Tibial artery (tissue), 4 donors: ENCODE measurements at regions not wholly inside any gene's neighbourhood (a gene's known extent, or its start where the extent isn't known, plus 50 kb on each side); places are given as distances from the start of the nearest gene placed in this dataset.
A peak's percentile ranks its signal among the peaks of the same experiment; 100 is the strongest.
"Not testable (repeated sequence)": the region's sequence is repeated elsewhere in the genome, so short reads cannot be mapped to it uniquely, and the experiment has no call there.

Experiments
- DNase-seq, 2 donors: peaks; one replicate each; pipeline ENCODE4 v3.0.0-alpha.2; 2019
- H3K27ac ChIP-seq, 2 donors: fragments of 200-600 bp; sonication (generic) in 1 of 2; 1 replicate in 1 of 2; 2 replicates in 1 of 2; pipeline ENCODE4 v1.5.1; 2018 to 2019; ENCODE audit warnings: mild to moderate bottlenecking in 1 of 2
- H3K27me3 ChIP-seq, 2 donors: fragments of 200-600 bp; sonication (generic) in 1 of 2; one replicate each; pipeline versions ENCODE4 v1.5.1 to v1.6.0; 2016 to 2019
- H3K36me3 ChIP-seq, 3 donors: fragments of 200-600 bp; sonication (generic) in 2 of 3; one replicate each; pipeline ENCODE4 v1.5.1; 2016 to 2019; ENCODE audit warnings: mild to moderate bottlenecking in 2 of 3
- H3K4me1 ChIP-seq, 4 donors: fragments of 200-600 bp; sonication (generic) in 2 of 4; 1 replicate in 3 of 4; 2 replicates in 1 of 4; pipeline ENCODE4 v1.5.1; 2016 to 2019
- H3K4me3 ChIP-seq, 2 donors: fragments of 200-600 bp; sonication (generic) in 1 of 2; 1 replicate in 1 of 2; 2 replicates in 1 of 2; pipeline ENCODE4 v1.5.1; 2018 to 2019; ENCODE audit warnings: mild to moderate bottlenecking in 2 of 2
- H3K9me3 ChIP-seq, 3 donors: fragments of 200-600 bp; sonication (generic) in 1 of 3; one replicate each; pipeline ENCODE4 v1.5.1; 2016 to 2019
- intact Hi-C: fragments of 100-400 bp; cut with DNase I; formaldehyde crosslinking; loops from one replicate; pipeline ENCODE4 v1.15.0; 2023; ENCODE audit warnings: low total_unique reads
- TF ChIP-seq, protein P1 (sequence below), 2 experiments: fragments of 200-600 bp in 1 of 2; fragments of 450-650 bp in 1 of 2; IDR thresholded peaks; one replicate each; pipeline ENCODE4 v1.5.1; 2017 to 2019; ENCODE audit warnings: antibody characterized with exemption in 2 of 2, mild to moderate bottlenecking in 1 of 2, moderate library complexity in 1 of 2

DNA sequence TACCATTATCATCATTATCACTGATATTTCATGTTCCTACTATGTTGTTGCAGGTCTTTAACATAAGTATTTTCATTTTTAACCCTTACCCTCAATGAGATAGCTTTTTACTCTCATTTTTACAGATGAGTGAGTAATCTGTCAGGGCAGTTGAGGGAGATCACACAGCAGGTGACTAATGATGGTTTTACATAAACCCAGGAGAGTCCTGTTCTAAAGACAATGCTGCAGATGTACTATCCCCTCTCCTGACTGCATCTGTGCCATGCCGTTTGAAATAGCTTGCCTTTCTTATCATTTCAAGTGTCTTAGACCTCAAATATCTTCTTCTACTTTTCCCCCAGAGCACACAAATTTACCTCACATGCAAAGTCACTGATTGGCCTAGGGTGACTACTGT, 1552.1 kb upstream of the SEL1L start:
- intact Hi-C loops, result no loop called here
- no peaks in the 10 kb centered on the region for H3K9me3 ChIP-seq
- H3K27me3 ChIP-seq, result no peaks in the 10 kb centered on the region
- no peak overlapping the region for H3K27ac ChIP-seq
- DNase-seq, result no peak
- TF ChIP-seq, protein P1, sequence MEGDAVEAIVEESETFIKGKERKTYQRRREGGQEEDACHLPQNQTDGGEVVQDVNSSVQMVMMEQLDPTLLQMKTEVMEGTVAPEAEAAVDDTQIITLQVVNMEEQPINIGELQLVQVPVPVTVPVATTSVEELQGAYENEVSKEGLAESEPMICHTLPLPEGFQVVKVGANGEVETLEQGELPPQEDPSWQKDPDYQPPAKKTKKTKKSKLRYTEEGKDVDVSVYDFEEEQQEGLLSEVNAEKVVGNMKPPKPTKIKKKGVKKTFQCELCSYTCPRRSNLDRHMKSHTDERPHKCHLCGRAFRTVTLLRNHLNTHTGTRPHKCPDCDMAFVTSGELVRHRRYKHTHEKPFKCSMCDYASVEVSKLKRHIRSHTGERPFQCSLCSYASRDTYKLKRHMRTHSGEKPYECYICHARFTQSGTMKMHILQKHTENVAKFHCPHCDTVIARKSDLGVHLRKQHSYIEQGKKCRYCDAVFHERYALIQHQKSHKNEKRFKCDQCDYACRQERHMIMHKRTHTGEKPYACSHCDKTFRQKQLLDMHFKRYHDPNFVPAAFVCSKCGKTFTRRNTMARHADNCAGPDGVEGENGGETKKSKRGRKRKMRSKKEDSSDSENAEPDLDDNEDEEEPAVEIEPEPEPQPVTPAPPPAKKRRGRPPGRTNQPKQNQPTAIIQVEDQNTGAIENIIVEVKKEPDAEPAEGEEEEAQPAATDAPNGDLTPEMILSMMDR (IDR thresholded peaks at IDR 0.05), result no peak
- H3K36me3 ChIP-seq, result no peaks in the 10 kb centered on the region
- H3K4me3 ChIP-seq, result no peak overlapping the region
- no peaks in the 10 kb centered on the region for H3K4me1 ChIP-seq

DNA sequence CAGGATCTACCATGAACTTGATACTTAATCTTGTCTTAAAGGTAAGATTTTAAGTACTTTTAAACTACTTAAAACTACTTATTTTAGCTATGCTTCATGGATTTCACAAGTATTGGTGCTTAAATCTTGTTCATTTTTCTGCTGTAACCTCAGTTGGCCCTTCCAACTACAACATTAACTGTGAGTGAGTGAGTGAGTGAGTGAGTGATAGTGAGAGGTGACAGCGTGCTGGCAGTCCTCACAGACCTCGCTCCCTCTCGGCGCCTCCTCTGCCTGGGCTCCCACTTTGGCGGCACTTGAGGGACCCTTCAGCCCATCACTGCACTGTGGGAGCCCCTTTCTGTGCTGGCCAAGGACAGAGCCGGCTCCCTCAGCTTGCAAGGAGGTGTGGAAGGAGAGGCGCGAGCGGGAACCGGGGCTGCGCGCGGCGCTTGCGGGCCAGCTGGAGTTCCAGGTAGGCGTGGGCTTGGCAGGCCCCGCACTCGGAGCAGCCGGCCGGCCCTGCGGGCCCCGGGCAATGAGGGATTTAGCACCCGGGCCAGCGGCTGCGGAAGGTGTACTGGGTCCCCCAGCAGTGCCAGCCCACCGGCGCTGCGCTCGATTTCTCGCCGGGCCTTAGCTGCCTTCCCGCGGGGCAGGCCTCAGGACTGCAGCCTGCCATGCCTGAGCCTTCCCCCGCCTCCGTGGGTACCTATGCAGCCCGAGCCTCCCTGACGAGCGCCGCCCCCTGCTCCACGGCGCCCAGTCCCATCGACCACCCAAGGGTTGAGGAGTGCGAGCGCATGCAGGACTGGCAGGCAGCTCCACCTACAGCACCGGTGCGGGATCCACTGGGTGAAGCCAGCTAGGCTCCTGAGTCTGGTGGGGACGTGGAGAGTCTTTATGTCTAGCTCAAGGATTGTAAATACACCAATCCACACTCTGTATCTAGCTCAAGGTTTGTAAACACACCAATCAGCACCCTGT, 1558.6 kb upstream of the SEL1L start:
- intact Hi-C loops, H3K9me3 ChIP-seq, H3K27ac ChIP-seq, H3K27me3 ChIP-seq, H3K36me3 ChIP-seq: not testable (repeated sequence)
- DNase-seq, result peak in 1 of 2 donors; percentile 56
- Histone ChIP-seq H3K4me1 (peaks cover 0 to 23% (median 2%) of the 10 kb centered on the region in 4 donors), H3K4me3 (peak overlapping the region in 1 of 2 donors; percentile 15)

DNA sequence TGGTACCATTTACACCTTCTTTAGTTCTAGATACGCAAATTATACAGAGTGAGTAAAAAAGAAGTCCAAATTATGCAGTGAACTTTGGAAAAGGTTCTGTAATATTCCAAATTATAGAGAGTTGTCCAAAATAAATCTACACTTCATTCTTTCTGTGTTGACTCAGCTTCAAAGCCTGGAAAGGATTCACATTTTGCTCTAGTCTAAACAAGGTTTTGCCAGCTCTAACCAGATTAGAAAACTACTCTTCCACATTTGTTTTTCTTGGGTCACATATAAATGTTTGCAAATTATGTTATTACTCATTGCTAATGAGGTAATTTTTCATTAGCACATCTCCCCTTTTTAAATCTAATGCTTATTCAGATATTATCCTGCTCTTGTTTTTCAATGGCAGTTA, 1562.4 kb upstream of the SEL1L start:
- DNase-seq, result no peak
- no peak overlapping the region for H3K4me3 ChIP-seq
- TF ChIP-seq, protein P1 (IDR thresholded peaks at IDR 0.05), result no peak
- intact Hi-C loops, result no loop called here
- H3K9me3 ChIP-seq, result no peaks in the 10 kb centered on the region
- no peak overlapping the region for H3K27ac ChIP-seq
- no peaks in the 10 kb centered on the region for H3K36me3 ChIP-seq
- no peaks in the 10 kb centered on the region for H3K27me3 ChIP-seq
- H3K4me1 ChIP-seq, result peaks cover 0 to 23% (median 2%) of the 10 kb centered on the region in 4 donors

DNA sequence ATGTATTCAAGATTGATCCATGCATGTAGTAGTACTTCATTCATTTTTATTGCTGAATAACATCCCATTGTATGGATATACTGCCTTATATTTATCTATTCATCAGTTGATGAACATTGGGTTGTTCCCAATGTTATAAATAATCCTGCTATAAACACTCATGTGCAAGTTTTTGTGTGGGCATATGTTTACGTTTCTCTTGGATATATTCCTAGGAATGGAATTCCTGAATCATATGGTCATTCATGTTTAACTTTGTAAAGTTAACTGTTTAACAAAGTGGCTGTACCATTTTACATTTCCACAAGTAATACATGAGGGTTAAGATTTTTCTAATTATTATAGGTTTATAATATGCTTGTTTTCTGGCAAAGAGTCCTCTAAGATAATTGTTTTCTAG, 1568.2 kb upstream of the SEL1L start:
- Histone ChIP-seq H3K27me3 (no peaks in the 10 kb centered on the region), H3K27ac (no peak overlapping the region), H3K4me3 (no peak overlapping the region), H3K4me1 (peaks cover 0 to under 1% (median 0%) of the 10 kb centered on the region in 4 donors), H3K36me3 (no peaks in the 10 kb centered on the region), H3K9me3 (no peaks in the 10 kb centered on the region)
- DNase-seq, result no peak
- intact Hi-C loops, result no loop called here
- TF ChIP-seq, protein P1 (IDR thresholded peaks at IDR 0.05), result no peak

DNA sequence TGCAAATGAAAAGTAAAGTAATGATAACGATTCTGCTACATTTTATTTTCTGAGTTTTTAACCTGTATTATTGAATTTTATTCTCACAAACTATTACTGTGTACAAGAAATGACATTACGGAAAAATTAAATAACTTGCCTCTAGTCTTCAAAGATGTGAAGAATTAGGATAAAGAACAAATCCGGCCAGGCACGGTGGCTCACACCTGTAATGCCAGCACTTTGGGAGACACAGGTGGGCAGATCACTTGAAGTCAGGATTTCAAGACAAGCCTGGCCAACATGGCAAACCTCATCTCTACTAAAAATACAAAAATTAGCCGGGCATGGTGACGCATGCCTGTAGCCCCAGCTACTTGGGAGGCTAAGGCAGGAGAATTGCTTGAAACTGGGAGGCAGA, 1584.4 kb upstream of the SEL1L start:
- intact Hi-C loops, result no loop called here
- Histone ChIP-seq H3K9me3 (no peaks in the 10 kb centered on the region), H3K4me3 (no peak overlapping the region), H3K27ac (no peak overlapping the region), H3K27me3 (no peaks in the 10 kb centered on the region), H3K4me1 (no peaks in the 10 kb centered on the region), H3K36me3 (no peaks in the 10 kb centered on the region)
- DNase-seq, result no peak
- TF ChIP-seq, protein P1 (IDR thresholded peaks at IDR 0.05), result no peak

DNA sequence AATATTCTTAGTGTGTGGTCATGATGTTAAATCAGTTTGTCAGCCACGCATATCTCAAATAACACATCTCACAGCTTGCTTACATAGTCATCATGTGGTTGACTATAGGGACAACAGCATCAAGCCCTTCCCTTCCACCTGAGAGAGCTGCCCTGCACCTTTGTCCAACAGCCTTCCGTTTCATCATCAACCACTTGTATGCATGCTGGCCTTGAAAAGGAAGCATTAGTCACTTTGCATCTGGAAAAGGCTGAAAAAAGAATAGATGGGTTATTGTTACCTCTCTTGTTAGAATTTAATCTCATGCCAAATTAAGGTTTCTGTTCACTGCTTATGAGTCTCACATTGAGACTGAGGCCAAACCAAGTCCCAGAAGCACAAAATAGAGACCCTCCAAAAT, 1586.5 kb upstream of the SEL1L start:
- intact Hi-C loops, result no loop called here
- no peak overlapping the region for H3K27ac ChIP-seq
- H3K36me3 ChIP-seq, result no peaks in the 10 kb centered on the region
- TF ChIP-seq, protein P1 (IDR thresholded peaks at IDR 0.05), result no peak
- no peaks in the 10 kb centered on the region for H3K9me3 ChIP-seq
- no peak overlapping the region for H3K4me3 ChIP-seq
- no peaks in the 10 kb centered on the region for H3K27me3 ChIP-seq
- DNase-seq, result no peak
- H3K4me1 ChIP-seq, result no peaks in the 10 kb centered on the region
